ENCODE measurements at regions not wholly inside any gene's neighbourhood (a gene's known extent, or its start where the extent isn't known, plus 50 kb on each side); places are given as distances from the start of the nearest gene placed in this dataset.

- TF ChIP-seq REST (IDR thresholded peaks at IDR 0.05; ENCODE audit: low read depth) (no peak), ATF3 (IDR thresholded peaks at IDR 0.05) (no peak), CEBPB (IDR thresholded peaks at IDR 0.05; ENCODE audit: low read depth) (no peak), EZH2phosphoT487 (IDR thresholded peaks at IDR 0.05; ENCODE audit: borderline replicate concordance) (no peak)
Measured at GRCh38 chr4:4609622-4610334, 67.9 kb upstream of the STX18 start (continued).

GRCh38 chr4:4608214-4608537 lies 66.3 kb upstream of the STX18 start:
- Histone ChIP-seq H3K36me3 (ENCODE audit: control insufficient read depth in 1 of 2, insufficient read depth in 2 of 2, low read length in 2 of 2) (no peaks in the 10 kb centered on the region), H3K79me2 (ENCODE audit: insufficient read depth, low read length) (no peaks in the 10 kb centered on the region), H2AFZ (ENCODE audit: low read depth, low read length, poor library complexity, severe bottlenecking) (no peak overlapping the region), H3K9ac (ENCODE audit: low read length) (no peak overlapping the region), H3K4me2 (ENCODE audit: low read length) (no peak overlapping the region), H3K27ac (ENCODE audit: low read depth, low read length) (no peak overlapping the region), H3K9me3 (ENCODE audit: control insufficient read depth in 1 of 2, insufficient read depth in 1 of 2, low read depth in 1 of 2, low read length in 2 of 2) (no peaks in the 10 kb centered on the region), H4K20me1 (ENCODE audit: insufficient read depth) (no peaks in the 10 kb centered on the region), H3K9me2 (ENCODE audit: insufficient read depth) (no peaks in the 10 kb centered on the region), H3K4me3 (replicated peaks in 1 of 2; ENCODE audit: low read depth in 1 of 2, low read length in 2 of 2) (no peak overlapping the region), H3K27me3 (ENCODE audit: insufficient read depth, low read length) (no peaks in the 10 kb centered on the region), H3K4me1 (ENCODE audit: control insufficient read depth in 1 of 2, insufficient read depth in 2 of 2, low read length in 2 of 2) (peaks cover 4 to 8% of the 10 kb centered on the region in 2 experiments; a peak in 3 of 4 replicates)
- RAD21 ChIA-PET (ENCODE audit: low non-redundant PET in 1 of 2, low total read pairs in 2 of 2, uncharacterized antibody in 2 of 2, unreplicated experiment in 2 of 2), result no interaction called here
- POLR2A ChIA-PET, result no interaction called here
- no peak for DNase-seq (ENCODE audit: low read depth, low spot score)
- CTCF ChIA-PET, result no interaction called here
- BruUV-seq (replicated peaks), result no TSS peak
- ATAC-seq, result no peak
- no peak for TF ChIP-seq SRF (IDR thresholded peaks at IDR 0.05; ENCODE audit: low read depth)
- TF ChIP-seq ZNF274 (IDR thresholded peaks at IDR 0.05; ENCODE audit: low read depth, low read length), result no peak
- TF ChIP-seq SIN3A (IDR thresholded peaks at IDR 0.05; ENCODE audit: low read depth), result no peak
- TF ChIP-seq ZBTB33 (IDR thresholded peaks at IDR 0.05; ENCODE audit: extremely low read depth, insufficient replicate concordance, low read length), result no peak
- no peak for TF ChIP-seq ZFX (IDR thresholded peaks at IDR 0.05)
- no peak for TF ChIP-seq TCF7L2 (IDR thresholded peaks at IDR 0.05; ENCODE audit: borderline replicate concordance, extremely low read depth, insufficient read depth, insufficient read length)
- no peak for TF ChIP-seq EZH2 (IDR thresholded peaks at IDR 0.05)
- no peak for TF ChIP-seq CEBPB (IDR thresholded peaks at IDR 0.05; ENCODE audit: low read depth)
- no peak for TF ChIP-seq EGR1 (IDR thresholded peaks at IDR 0.05; ENCODE audit: low read depth)
- no peak for TF ChIP-seq CBX3 (IDR thresholded peaks at IDR 0.05; ENCODE audit: low read depth)
- TF ChIP-seq ELF1 (IDR thresholded peaks at IDR 0.05; ENCODE audit: borderline replicate concordance, low read depth), result no peak
- TF ChIP-seq FOSL1 (IDR thresholded peaks at IDR 0.05; ENCODE audit: low read depth), result no peak
- TF ChIP-seq MAX (IDR thresholded peaks at IDR 0.05), result no peak
- no peak for TF ChIP-seq CTCF (IDR thresholded peaks at IDR 0.05 in 2 of 3, conservative IDR thresholded peaks at IDR 0.05 in 1 of 3; ENCODE audit: borderline replicate concordance in 1 of 3, insufficient read depth in 1 of 3, low read depth in 2 of 3, low read length in 2 of 3)
- TF ChIP-seq RAD21 (IDR thresholded peaks at IDR 0.05; ENCODE audit: low read depth), result no peak
- no peak for TF ChIP-seq POLR2AphosphoS5 (IDR thresholded peaks at IDR 0.05; ENCODE audit: low read depth, low read length)
- intact Hi-C loops (cut with micrococcal nuclease), result no loop called here
